Astrocyte of the hippocampus (primary cell): ENCODE measurements at regions not wholly inside any gene's neighbourhood (a gene's known extent, or its start where the extent isn't known, plus 50 kb on each side); places are given as distances from the start of the nearest gene placed in this dataset.

Experiments
- DNase-seq: peaks from one replicate; pipeline ENCODE4 v3.0.0; 2011; ENCODE audit warnings: low read depth, low spot score

DNA sequence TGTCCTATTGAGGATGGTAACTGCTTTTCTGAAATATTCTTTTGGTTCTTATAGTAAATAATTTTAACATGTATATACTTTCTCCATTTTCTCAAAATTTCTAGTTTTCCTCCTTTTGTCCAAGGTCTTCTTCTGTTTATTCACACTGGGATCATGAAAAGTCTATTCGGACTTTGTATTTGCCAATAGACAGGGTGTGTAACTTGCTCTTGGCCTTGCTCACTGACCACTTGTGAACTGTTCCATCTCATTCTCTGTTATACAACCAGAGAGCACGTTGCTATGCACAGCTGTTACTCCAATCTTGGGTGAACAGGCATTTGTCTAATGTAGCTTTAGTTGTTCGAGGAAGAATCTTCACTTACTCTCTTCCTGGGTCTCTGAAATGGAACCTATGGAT lies 388.9 kb downstream of the SH3GL2 start:
- DNase-seq = no peak

DNA sequence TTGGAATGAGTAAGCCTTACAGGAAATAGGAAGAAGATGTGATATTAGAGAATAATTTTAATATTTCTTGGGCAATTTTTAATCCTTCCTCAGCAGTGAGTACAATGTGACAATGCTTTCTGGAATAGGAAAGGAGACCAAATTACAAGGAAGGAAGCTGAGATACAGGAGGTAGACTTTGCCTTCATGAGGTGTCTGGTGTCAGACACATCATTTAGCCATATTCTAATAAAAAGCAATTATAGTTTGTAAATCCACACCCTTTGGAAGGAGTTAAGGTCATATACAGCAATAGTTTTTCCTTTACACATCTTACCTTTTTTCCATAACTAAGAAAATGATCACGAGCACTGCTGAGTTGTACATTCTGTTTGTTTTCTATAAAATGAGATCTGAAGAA lies 390.4 kb downstream of the SH3GL2 start:
- DNase-seq = no peak

DNA sequence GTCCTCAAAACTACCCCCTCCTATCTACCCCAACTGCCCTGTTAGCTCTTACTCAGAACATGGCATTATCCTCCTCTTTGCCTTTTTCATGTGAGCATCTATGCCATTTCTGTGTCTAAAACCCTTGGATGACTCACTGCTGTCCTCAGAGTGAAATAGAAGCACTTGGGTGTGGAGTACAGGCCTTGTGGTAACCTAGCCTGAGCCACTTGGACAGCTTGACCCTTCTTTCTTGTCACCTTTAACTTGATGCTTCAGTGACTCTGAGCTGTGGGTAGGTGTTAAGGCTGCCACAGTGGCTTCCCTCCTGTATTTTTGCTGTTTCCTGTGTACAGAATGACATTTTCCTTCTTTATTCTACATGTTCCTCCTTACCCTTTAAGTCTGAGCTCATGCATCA lies 391.4 kb downstream of the SH3GL2 start:
- DNase-seq = no peak

DNA sequence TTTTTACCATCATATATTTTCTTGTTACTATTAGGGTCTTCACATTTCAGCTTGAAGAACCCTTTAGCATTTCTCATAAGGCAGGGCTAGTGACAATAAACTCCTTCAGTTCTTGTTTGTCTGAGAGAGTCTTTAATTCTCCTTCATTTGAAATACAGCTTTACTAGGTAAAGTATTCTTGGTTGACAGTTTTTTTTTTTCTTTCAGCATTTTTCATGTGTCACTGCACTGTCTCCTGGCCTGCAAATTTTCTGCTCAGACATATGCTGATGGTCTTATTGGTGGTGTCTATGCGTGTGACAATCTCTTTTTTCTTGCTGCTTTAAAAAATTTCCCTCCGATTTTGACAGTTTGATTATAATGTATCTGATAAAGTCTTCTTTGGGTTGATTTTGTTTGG lies 399.9 kb downstream of the SH3GL2 start:
- no peak for DNase-seq

DNA sequence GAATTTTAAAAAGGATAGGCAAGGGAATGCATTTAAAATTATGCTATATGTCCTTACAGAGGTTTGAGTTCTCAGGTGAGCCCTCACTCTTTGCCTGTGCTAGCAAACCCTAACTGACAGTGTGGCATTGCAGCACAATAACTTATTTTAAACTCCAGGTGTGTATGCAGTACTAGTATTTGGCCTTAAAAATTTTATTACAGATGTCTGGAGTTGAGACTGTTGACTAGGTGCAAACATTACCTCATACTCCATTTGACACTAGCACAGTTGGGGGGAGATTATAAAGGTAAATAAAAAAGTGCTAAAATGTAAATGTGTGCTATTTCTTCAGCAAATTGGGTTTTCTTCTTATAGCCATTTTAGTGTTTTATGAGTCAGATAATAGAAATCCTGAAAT lies 407.7 kb downstream of the SH3GL2 start:
- DNase-seq = no peak

DNA sequence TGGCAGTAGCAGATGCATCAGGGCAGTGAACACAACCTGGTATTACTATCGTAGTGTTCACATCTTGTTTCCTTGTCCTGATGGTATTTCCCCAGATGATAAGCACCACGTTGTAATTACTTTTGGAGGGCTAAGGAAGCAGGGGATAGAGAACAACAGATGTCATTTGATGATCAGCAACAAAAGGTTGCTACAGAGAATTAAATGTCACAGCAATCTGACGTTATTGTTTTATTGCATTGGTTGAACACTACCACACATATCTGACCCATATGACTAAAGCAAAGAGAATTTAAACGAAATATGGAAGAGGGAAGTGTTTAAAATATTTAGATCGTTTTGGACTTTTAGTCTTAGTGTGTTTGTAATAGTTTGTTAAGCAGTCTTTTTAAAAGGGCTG lies 408.3 kb downstream of the SH3GL2 start:
- no peak for DNase-seq

DNA sequence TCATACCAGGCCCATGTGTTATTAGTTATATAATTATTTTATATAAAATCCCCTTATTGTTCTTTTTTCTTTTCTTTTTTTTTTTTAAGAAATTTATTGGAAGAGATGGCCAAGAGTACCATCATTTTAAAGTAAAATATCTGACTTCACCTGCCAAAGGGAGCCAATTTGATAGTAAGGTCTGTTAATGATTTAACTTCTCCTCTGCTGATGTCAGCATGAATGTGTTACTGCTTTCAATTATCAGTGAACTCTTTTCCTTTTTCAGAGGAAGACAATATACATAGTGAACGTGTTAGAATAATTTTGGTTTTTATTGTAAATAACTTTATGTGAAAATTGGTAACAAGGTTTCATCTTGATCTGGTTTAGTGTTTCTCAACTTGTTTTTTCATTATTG lies 409.6 kb downstream of the SH3GL2 start:
- no peak for DNase-seq

DNA sequence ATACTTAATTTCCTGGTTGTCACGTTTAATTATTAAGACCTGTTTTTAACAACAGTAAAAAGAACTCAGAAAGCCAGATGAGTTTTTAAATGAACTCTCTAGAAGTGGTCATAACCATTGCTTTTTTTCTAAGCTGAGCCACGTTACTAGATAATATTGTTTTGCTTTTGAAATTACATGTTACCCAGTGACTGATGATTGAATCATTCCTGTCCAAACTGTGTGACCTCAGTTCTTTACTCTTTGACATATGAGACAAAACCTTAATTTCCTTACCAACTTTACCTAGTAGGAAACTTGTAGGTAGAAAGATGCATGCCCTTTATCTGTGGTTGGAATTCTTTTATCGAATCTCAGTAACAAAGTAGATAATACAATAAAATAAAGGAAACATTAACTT lies 411.7 kb downstream of the SH3GL2 start:
- no peak for DNase-seq

DNA sequence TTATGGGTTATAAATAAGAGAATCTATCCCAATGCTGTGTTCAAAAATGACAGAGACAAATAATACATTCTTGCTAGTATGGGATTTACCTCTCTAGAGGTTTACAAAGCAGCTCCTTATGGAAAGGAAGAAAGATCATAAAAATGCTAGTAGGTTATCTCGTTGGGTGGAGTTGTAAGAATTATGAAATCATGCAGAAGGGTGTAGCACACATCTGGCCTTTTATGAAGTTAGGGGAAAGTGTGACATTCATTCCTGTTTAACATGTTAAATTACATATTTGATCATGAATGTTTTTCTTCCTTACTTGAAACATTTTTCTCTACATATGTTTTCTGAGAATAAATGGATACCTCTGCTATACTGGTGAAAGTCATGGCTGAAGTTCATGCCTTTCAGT lies 414.2 kb downstream of the SH3GL2 start:
- no peak for DNase-seq

DNA sequence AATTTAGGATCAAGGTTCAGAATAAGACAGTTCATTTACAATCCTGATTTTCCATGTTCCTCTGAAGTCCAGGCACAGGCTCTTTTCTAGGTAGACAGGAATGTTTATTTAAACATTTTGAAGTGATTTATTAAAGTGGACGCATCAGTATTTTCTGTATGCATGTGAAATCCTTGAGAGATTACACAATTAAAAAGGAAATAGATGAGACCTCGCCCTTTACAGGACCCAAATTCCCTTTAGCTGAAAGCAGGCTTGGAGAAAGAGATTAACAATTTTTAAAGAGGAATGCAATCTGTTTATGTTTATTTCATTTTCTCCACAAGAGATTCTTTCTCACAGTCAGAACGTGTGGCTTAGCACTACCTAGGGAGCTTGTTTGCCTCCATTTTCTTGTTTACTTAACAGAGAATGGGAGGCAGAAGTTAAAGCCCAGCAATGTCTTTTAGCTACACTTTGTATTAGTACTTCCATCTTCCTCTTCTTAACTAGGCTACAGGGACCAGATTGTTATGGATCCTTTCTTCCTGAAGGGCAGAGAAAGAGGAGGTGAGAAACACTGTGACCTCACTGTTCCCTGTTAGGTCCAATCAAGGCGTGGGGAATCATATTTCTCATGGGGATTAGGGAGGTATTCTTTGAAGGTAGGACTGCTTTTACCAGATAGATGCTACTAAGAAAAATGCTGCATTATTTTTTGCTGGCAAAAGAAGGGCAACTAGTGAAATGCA lies 416.0 kb downstream of the SH3GL2 start:
- DNase-seq = no peak

DNA sequence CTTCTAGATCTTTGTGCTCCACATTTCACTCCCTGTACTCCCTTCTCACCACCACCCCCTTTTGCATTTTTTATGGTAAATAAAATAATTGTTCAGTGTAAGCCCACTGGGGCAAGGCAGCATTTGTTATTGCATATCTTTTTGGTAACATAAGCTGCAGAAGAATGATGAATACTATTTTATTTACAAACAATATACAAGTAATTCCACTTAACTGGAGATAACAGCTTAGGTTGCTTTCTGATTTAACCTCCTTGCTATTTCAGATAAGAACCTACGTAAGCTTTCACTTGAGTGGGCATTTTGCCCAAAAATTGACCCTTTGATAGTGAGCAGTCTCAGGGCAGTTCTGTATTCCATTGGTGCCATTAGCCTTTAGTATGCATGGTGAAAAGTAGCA lies 417.9 kb downstream of the SH3GL2 start:
- DNase-seq = no peak

DNA sequence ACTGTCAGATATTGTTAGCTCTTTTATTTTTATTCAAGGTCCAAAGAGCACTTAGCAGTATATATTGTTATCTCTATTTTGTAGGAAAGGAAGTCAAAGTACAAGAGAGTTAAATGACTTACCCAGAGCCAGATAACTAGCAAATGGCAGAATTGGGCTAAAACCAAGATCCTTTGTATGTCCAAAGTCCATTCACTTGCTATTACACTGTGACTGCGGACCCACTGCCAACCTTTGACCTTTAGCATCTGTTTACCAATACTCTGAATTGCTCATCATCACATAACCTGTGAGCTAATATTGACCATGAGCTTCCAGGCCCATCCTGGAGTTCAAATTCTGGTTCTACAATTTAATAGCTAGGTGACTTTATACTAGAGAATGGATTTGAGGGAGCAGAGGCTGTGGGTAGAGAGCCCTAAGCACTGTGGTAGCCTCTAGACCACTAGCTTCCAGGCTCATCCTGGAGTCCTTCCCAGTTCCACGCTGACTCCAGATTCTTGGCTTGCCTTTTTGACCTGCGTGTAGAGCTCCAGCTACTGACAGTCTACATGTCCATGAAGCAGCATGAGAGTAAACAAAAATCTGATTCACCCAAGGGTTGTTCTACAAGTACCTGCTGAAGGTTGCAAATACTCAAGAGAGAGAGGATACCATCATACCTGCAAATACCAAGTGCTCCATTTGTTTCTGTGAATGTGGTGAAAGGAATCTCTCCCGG lies 424.0 kb downstream of the SH3GL2 start:
- DNase-seq = no peak

DNA sequence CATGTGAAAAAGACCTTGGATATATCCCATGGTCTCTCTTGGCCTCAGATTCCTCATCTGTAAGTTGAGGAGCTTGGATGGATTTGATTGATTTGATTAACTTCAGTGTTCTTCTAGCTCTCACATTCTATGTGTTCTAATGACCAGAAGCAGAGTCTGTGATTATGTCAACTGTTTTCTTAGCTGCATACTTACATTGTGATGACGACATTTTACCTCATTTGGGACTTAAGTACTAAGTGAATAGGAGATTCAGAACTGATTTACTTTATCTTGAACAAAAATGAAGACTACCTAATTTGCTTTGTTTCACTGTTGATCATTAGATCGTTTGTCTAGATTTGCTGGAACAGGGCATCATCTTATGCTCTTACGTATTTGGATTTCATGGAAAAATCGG lies 427.7 kb downstream of the SH3GL2 start:
- no peak for DNase-seq

DNA sequence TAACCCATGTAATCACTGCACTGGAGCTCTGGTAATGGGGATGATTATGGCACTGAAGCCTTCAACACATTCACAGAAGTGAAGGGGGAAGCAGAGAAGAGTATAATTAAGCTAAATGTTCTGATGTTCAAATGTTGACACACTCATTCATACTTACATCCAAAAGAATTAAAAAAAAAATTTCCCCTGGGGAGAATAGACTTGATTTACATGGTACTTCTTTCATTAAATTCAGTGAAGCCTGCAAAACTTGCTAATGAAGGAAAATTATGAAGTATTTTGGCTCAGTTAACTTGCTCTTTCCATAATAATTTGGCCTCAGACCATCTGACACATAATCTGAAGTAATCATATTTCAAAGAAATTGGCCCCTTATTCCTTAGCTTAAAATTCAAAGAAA lies 428.8 kb downstream of the SH3GL2 start:
- DNase-seq = no peak

DNA sequence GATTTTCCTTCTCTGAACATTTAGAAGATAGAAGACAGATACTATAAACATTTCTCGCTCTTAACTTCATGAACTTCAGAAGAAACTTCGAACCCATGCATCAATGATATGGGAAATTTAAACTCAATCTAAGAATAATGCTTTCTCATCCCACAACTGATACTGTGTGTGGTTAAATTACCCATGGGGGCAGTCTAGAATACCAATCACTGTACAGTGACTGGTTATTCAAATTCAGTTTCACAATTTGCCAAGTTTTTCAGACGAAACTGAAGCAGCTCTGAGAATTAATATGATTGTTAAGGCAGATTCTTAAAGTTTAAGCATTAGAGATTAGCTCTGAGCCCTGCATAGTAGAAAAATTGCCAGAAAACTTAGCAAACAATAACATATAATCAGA lies 431.0 kb downstream of the SH3GL2 start:
- DNase-seq = no peak

DNA sequence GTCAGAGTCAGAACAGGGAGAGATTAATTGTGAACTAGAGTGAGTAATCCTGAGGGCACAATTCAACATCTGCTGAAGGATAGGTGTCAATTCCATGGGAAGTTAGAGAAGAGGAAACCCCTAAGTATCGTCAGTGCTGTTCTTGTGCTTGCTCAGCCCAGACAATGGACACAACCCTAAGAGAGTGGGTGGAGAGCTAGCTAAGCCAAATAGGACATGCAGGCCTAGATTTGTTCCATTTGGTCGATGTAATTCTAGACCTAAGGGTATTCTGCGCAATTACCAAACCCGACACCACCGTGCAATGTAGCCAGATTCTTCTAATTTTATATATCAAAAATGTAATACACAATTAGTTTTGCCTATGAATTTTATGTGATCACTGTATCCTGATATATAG lies 431.6 kb downstream of the SH3GL2 start:
- DNase-seq = no peak

DNA sequence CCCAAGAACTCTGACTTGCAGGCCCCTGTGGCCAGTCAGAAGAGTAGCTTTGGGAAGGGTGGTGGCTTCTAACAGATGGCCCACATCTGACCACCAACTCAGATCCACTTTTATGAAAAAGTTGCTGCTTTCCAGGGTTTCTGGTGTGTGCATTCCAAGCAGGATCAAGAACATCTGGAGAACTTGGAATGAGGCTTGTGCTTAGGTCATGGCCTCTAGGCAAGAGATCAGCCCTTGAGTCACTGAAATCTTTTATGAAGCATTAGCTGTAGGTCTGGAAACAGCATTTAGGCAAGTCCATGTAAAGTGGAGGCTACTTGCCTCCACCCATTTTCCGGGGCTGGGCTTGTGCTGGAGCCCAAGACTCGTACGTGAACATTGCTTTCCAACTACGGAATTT lies 433.3 kb downstream of the SH3GL2 start:
- no peak for DNase-seq

DNA sequence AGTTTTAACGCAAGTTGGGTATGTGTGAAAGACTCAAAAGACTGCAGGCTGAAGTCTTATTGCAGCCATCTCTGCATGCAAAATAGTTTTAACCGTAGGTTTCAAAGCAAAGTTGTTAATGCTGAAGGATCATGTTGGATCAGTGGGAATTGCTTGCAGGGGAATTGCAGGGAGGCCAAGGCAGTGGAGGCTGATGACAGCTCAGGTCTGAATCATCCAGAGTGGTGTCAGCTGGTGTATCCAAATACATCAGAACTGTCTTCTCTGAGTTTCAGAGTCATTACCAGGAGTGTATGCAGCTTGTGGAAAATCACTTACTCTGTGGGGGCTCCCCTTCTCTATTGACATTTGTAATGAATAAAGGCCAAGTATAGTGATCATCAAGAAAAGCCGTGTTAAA lies 435.7 kb downstream of the SH3GL2 start:
- DNase-seq = no peak

DNA sequence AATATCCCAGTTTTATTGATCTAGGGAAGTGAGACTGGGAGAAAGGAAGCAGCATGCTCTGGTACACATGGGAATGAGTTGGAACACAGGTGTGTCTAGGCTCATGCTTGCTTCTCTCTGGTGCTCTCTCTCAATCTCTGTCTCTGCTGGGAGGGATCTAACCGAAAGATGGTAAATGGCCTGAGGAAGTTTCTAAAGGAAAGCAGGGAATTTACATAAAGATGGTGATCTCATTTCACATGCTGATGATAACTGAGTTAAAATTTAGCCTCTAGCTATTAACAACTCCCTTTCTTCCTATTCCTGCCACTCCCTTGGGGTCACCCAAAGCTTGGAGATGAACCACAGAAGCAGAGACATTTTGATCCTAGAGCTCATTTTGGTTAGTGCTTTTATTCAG lies 436.2 kb downstream of the SH3GL2 start:
- no peak for DNase-seq

DNA sequence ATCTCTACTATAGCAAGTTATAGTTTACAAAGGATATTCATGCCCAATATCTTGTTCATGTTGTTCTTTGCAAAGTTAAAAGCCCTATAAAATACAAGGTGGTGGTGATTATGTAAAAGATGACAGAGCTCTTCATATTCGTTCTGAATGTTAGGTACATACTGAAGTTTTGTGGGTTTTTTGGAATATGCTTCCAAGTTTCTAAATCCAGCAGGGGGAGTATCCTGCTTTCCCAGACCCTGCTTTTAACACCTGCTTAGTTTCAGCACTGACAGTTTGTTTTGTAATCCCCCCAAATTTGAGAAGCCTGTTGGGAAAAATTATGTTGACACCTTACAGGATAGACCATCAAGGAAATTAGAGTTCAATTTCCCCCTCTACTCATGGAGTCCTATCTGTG lies 438.3 kb downstream of the SH3GL2 start:
- DNase-seq = no peak

DNA sequence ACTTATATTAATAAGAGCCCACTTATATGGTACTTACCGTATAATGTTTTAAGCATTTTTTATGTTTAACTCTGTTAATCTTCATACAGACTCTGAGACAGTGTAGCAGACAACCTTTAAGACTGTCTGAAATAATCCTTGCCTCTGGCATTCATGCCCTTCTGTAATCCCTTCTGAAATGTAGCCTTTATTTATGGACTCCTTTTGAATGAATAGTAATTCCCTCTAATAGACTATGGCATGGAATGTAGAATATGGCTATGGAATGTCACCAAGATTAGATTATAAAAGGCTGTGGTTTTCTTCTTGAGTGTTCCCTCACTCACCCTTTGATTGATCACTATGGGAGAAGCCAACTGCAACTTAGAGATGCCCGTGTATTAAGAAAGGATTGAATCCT lies 439.4 kb downstream of the SH3GL2 start:
- DNase-seq = peak; percentile 32

DNA sequence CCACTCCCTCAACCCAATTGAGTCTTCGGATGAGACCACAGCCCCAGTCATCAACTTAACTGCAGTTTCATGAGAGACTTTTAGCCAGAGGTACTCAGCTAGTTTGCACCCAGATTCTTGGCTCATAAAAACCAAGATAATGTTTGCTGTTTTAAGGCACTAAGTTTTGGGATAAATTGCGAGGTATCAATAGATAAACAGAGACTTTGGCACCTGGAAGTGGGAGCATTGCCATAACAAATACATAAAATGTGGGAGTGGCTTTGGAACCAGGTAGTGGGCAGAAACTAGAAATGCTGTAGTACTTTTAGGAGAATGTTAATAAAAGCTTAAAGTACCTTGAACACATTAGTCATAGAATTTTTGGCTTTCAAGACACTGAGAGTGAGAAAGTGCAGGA lies 439.8 kb downstream of the SH3GL2 start:
- DNase-seq = no peak

DNA sequence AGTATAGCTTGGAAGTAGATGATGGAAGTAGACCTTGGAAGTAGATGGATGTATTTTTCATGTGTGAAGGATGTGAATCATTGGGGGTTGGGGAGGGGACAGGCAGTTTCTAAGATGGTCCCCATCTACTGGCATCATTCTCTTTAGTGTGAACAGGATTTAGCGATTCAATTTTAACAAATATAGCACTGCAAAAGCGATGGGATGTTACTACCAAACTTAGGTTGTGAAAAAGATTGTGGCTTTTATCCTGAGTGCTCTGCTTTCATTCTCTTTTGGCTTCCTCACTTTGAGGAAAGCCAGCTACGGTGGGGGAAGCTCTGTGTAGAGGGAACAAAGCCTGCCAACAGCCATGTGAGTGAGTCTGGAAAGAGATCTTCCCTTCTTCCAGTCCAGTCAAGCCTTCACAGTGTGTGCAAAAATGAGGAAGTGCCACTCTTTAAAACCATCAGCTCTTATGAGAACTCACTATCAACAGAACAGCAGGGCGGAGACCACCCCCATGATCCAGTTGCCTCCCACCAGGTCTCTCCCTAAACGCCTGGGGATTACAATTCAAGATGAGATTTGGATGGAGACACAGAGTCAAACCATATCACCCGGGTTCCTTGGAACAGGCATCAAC lies 441.4 kb downstream of the SH3GL2 start:
- DNase-seq = no peak
